ENCODE measurements at regions not wholly inside any gene's neighbourhood (a gene's known extent, or its start where the extent isn't known, plus 50 kb on each side); places are given as distances from the start of the nearest gene placed in this dataset.
A peak's percentile ranks its signal among the peaks of the same experiment; 100 is the strongest.
"Not testable (repeated sequence)": the region's sequence is repeated elsewhere in the genome, so short reads cannot be mapped to it uniquely, and the experiment has no call there.

GRCh38 chr22:22057617-22058378 lies 75.2 kb upstream of the TOP3B start:
- H2AFZ ChIP-seq (ENCODE audit: low read depth, low read length): no peak overlapping the region
- no peaks in the 10 kb centered on the region for H3K36me3 ChIP-seq (replicated peaks; ENCODE audit: low read depth, low read length)
- peak overlapping the region; percentile 41; the same call in 1 of the 2 replicates for H3K9ac ChIP-seq (ENCODE audit: low read length)
- no peaks in the 10 kb centered on the region for H3K9me3 ChIP-seq (ENCODE audit: insufficient read depth, low read length)
- TF ChIP-seq CTCF (IDR thresholded peaks at IDR 0.05; ENCODE audit: low read depth, low read length) (no peak), EZH2phosphoT487 (IDR thresholded peaks at IDR 0.05; ENCODE audit: low read depth) (no peak)
- H3K27ac ChIP-seq (ENCODE audit: low read length): peak overlapping the region; percentile 30; the same call in 1 of the 2 replicates
- no peaks in the 10 kb centered on the region for H3K79me2 ChIP-seq (ENCODE audit: low read length)
- no peaks in the 10 kb centered on the region for H3K27me3 ChIP-seq (ENCODE audit: low read depth, low read length)
- H3K4me1 ChIP-seq (ENCODE audit: low read length): peaks cover 47% of the 10 kb centered on the region
- peak overlapping the region; percentile 69 for H3K4me3 ChIP-seq (ENCODE audit: low read length)
- H3K4me2 ChIP-seq (ENCODE audit: low read length): peak overlapping the region; percentile 99
- no peaks in the 10 kb centered on the region for H4K20me1 ChIP-seq (ENCODE audit: insufficient read depth, low read length)

GRCh38 chr22:22056809-22057594 lies 74.4 kb upstream of the TOP3B start:
- not testable (repeated sequence) for H3K36me3 ChIP-seq (replicated peaks; ENCODE audit: low read depth, low read length); H3K79me2 ChIP-seq (ENCODE audit: low read length); H3K27me3 ChIP-seq (ENCODE audit: low read depth, low read length); H3K9me3 ChIP-seq (ENCODE audit: insufficient read depth, low read length); H3K4me2 ChIP-seq (ENCODE audit: low read length); H2AFZ ChIP-seq (ENCODE audit: low read depth, low read length); H4K20me1 ChIP-seq (ENCODE audit: insufficient read depth, low read length); H3K4me3 ChIP-seq (ENCODE audit: low read length); H3K9ac ChIP-seq (ENCODE audit: low read length); H3K27ac ChIP-seq (ENCODE audit: low read length)
- H3K4me1 ChIP-seq (ENCODE audit: low read length): peaks cover 41% of the 10 kb centered on the region

- H3K36me3 ChIP-seq (replicated peaks; ENCODE audit: low read depth, low read length); H3K4me1 ChIP-seq (ENCODE audit: low read length); H3K27me3 ChIP-seq (ENCODE audit: low read depth, low read length); H3K4me3 ChIP-seq (ENCODE audit: low read length); H3K27ac ChIP-seq (ENCODE audit: low read length); H3K4me2 ChIP-seq (ENCODE audit: low read length); H3K9me3 ChIP-seq (ENCODE audit: insufficient read depth, low read length); H2AFZ ChIP-seq (ENCODE audit: low read depth, low read length); H3K9ac ChIP-seq (ENCODE audit: low read length); H3K79me2 ChIP-seq (ENCODE audit: low read length); H4K20me1 ChIP-seq (ENCODE audit: insufficient read depth, low read length): not testable (repeated sequence)
Observed at GRCh38 chr22:22052548-22053139, 70.1 kb upstream of the TOP3B start.

- not testable (repeated sequence) for H3K27ac ChIP-seq (ENCODE audit: low read length); H3K36me3 ChIP-seq (replicated peaks; ENCODE audit: low read depth, low read length); H3K9ac ChIP-seq (ENCODE audit: low read length); H4K20me1 ChIP-seq (ENCODE audit: insufficient read depth, low read length); H3K27me3 ChIP-seq (ENCODE audit: low read depth, low read length); H3K4me1 ChIP-seq (ENCODE audit: low read length); H3K4me3 ChIP-seq (ENCODE audit: low read length); H3K79me2 ChIP-seq (ENCODE audit: low read length); H3K9me3 ChIP-seq (ENCODE audit: insufficient read depth, low read length); H2AFZ ChIP-seq (ENCODE audit: low read depth, low read length); H3K4me2 ChIP-seq (ENCODE audit: low read length)
Observed at GRCh38 chr22:22051032-22051431, 68.4 kb upstream of the TOP3B start.

- no peaks in the 10 kb centered on the region for H3K27me3 ChIP-seq (ENCODE audit: low read depth, low read length)
Observed at GRCh38 chr22:22050141-22050775, 67.7 kb upstream of the TOP3B start.

More at GRCh38 chr22:22050141-22050775, 67.7 kb upstream of the TOP3B start:
- Histone ChIP-seq H3K4me2 (ENCODE audit: low read length) (no peak overlapping the region), H3K4me3 (ENCODE audit: low read length) (no peak overlapping the region), H3K4me1 (ENCODE audit: low read length) (peaks cover 4% of the 10 kb centered on the region; the same call in 1 of the 2 replicates), H4K20me1 (ENCODE audit: insufficient read depth, low read length) (no peaks in the 10 kb centered on the region), H2AFZ (ENCODE audit: low read depth, low read length) (no peak overlapping the region), H3K27ac (ENCODE audit: low read length) (no peak overlapping the region), H3K79me2 (ENCODE audit: low read length) (no peaks in the 10 kb centered on the region), H3K9me3 (ENCODE audit: insufficient read depth, low read length) (no peaks in the 10 kb centered on the region), H3K36me3 (replicated peaks; ENCODE audit: low read depth, low read length) (no peaks in the 10 kb centered on the region), H3K9ac (ENCODE audit: low read length) (no peak overlapping the region)
- TF ChIP-seq CTCF (IDR thresholded peaks at IDR 0.05; ENCODE audit: low read depth, low read length): no peak
- no peak for TF ChIP-seq EZH2phosphoT487 (IDR thresholded peaks at IDR 0.05; ENCODE audit: low read depth)
